HG02884 (cell line): ENCODE measurements at regions not wholly inside any gene's neighbourhood (a gene's known extent, or its start where the extent isn't known, plus 50 kb on each side); places are given as distances from the start of the nearest gene placed in this dataset.

Source experiments
- ATAC-seq: cut with Tn5 transposase; IDR thresholded peaks from one replicate; pipeline ENCODE4 v1.9.1; 2021; ENCODE audit warnings: mild to moderate bottlenecking, moderate library complexity; ENCODE audit not compliant: unreplicated experiment

DNA sequence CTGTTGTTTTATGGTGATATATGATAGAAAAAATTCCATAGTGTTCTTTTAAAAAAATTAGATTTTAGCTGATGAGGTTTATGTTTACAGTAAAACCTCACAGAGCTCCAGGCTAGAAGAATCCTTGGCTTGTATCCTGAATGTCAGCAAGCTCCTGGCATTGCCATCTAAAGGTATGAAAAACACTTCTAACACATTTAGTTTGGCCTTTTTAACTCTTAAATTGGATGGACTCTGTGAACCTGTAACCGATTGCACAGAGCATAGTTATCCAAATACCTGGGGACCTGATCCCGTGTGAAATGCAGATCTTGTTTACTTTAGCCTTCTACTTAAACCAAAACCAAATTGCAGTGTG lies 241.1 kb upstream of the DCN start:
- no peak for ATAC-seq

DNA sequence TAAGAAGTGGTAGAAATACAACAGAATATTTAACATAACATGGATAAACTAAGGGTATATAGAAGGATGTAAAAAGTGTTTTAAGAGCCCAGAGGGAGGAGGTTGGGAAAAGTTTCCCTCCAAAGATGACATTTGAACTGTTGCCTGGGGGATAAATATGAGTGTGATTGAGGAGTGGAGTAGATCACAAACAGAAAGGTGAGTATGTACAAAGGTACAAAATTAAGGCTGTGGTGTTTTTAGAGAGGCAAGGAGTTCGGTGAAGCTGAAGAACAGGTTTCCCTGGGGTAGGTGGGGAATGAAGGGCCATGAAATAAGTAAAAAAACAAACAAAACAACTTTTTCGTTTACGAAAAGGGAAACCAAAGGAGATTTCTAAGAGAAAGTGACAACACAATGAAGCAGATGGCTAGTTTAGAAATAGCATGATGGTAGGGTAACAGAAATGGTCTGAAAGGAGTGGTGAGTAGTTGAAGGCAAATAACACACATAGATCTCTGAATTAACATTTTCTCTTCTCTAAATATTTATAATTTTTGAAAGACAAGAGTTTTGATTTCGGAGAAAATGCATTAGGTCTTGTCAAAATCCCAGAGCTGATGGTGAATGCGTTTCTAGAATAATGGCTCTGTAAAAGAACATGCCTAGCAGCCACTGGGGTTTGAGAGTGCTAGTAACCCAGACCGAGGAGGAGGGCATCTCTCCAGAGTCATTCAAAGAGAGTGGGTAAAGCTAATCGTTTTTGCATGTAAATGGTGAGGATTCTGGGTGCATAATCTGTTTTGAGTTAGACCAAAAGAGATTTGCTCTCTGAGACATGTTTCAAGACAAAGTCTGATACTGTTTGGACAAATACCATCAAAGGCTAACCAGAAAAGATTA lies 240.4 kb upstream of the DCN start:
- ATAC-seq: no peak

GRCh38 chr12:91422127-91422526 lies 239.5 kb upstream of the DCN start:
- ATAC-seq: no peak

DNA sequence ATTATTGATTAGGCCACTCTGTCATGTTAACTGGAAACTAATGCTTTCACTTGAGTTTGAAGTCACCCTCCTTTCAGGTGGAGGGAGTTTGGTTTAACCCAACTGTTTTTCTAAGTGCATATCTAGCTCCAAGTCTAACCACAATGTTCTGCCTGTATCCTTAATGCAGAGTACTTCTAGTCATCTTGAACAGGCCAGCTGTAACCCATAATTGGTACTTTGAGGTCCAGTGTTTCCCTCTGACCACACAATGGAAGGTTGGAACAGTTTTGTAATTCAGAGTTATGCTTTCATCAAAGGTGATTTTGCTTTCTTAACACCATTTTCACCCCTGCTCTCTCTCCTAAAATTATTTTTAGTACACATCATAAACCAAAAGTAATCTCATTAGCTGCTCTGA lies 237.2 kb upstream of the DCN start:
- no peak for ATAC-seq

- no peak for ATAC-seq
Observed at GRCh38 chr12:91418221-91419090, 235.8 kb upstream of the DCN start.

DNA sequence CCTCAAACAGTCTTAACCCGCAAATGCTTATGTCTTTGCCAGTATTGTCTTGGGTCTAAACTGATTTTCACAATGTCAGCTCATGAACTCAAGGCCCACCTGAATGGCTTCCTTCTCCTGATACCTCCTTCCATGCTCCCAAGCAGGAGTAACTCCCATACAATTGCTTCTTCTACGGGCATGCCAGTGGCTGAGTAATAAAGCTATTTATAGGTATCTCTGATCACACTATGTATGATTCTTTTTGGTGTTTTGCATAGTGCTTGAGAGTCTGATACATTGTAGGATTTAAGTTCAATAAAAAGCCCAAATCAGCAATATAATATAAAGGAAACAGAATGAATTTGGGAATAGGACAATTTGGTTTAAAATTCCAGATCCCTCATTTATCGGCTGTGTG lies 235.0 kb upstream of the DCN start:
- ATAC-seq: no peak

GRCh38 chr12:91414636-91415035 lies 232.0 kb upstream of the DCN start:
- no peak for ATAC-seq

DNA sequence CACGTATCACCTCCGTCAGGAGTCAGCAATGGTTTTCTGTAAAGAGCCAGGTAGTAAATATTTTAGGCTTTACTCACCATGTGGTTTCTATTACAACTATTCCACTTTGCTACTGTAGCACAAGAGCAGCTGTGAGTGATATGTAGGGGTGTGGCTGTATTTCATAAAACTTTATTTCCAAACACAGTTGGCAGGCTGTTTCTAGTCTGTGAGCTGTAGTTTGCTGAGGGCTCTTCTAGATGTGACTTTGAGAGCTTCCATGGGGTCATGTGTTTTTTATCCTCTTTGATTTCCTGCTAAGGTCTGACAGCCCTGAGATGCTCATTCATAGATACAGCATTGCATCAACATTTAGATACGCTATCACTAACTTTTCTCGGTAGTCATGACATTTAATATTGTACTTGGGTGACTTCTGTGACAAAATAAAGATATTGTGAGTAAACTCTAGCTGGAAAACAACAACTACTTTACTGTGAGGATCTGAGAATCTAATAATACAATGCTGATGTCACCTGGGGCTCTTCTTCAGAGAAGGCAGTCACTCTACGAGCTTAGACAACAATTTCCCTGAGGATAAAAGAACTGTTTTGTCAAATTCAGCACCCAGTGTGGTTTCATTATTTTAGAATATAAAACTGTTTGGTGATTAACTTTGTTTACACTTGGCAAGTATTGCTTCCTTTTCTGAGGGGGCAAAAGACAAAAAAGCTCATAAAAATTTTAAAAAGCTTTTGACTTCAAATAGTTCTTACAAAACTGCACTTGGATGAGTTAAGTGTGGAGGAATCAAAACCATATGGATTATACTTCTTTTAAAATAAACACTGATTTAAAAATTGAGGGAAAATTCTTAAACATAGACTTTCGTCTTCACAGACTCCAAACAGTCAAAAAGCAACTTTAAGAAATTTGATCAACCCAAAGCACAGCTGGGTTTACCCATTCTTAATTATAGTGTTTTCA lies 231.2 kb upstream of the DCN start:
- no peak for ATAC-seq

DNA sequence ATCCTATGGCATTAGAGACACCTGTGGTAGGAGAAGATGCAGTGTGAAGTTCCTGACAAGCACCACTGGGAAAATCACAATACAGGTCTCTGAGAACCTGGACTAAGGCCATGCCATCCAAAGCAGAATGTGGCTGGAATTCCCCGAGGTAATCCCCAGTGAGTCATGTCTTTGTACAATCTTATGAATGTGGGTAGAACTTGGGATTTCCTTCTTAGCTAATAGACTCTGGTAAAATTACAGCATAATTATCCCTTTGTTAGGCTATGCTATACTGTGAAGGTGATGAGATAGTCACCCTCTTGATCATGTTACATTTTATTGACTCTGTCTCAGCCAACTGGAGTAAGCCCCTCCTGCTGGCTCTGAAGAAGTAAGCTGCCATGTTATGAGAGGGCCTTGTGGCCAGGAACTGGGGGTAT lies 224.3 kb upstream of the DCN start:
- peak; percentile 73 for ATAC-seq

DNA sequence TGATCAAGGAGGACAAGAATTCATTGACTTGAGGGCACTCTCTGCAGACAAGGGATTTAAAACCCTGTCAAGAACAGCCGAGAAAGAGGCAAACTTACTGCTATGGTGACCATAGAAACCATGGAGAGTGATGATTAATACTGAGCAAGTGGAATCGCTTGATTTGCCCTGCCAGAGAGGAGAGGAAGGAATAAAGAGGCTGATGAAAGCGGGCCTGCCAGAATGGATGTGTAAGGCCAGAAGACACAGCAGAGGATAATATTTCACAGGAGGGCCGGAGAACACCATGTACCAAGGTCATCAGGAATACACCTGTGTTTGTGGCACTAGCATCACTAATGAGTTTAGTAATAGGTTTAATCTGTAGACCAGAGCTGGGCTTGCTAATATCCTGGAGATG lies 221.8 kb upstream of the DCN start:
- no peak for ATAC-seq

DNA sequence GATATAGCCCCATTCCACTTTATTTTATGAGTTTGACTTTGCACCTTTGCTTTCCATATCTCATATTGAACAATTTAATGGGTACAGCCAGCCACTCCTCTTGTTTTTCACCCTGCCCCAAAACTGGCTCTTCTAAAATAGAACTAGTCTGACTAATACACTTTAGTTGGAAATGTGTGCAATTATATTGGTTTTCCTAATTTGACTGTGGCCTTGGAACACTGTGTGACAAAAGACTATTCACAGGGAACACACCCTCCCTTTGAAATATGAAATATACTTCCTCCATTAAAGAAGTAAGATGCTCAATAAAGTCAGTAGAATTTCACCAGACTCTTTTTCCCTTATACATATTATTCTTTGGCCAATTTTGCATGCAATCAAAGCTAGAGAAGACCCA lies 218.6 kb upstream of the DCN start:
- no peak for ATAC-seq

DNA sequence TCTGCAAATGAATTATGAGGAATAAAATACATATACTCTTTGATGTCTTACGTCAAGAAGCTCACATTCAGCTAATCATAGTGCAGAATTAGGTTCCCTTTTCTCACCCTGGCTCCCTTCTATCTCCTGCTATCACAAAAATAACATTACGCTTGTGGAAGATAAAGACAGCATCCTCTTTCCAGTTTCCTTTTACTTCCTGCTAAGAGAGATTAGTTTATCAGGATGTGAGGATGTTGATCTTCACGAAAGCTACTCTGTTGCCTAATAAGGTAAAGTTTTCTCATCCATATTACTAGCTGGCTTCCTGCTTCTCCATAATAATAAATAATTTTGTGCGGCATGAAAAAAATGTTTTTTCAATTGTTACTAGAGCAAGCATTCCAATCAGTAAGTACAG lies 217.7 kb upstream of the DCN start:
- ATAC-seq: no peak

GRCh38 chr12:91397866-91398532 lies 215.4 kb upstream of the DCN start:
- no peak for ATAC-seq

DNA sequence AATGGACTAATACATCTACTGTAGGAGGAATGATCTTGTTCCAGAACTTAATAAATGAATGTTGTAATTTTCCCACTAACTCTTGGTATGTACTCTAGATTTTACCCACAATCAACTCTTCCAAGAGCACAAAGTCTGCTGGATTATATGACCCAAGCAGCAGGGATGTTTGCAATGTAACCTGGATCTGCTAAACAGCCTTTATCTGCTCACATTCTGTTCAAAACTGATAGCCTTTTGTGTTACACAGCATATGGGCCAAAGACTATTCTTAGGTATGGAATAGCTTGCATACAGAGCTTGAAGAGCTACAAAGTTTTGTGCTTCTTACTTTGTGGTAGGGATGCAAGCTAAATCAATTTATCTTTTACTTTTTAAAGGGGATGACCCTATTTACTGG lies 213.7 kb upstream of the DCN start:
- ATAC-seq: no peak

DNA sequence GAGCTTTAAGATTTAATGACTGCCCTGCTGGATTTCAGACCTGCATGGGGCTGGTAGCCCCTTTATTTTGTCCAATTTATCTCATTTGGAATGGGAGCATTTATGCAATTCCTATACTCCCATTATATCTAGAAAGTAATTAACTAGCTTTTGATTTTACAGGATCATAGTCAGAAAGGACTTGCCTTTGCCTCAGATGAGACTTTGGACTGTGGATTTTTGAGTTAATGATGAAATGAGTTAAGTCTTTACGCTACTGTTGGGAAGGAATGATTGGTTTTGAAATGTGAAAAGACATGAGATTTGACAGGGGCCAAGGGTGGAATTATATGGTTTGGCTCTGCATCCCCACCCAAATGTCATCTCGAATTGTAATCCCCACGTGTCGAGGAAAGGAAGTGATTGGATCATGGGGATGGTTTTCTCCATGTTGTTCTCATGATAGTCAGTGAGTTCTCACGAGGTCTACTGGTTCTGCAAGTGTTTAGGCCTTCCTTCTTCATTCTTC lies 213.1 kb upstream of the DCN start:
- ATAC-seq: no peak

GRCh38 chr12:91394903-91395302 lies 212.3 kb upstream of the DCN start:
- no peak for ATAC-seq

GRCh38 chr12:91388573-91388972 lies 206.0 kb upstream of the DCN start:
- ATAC-seq: no peak

- ATAC-seq: no peak
Observed at GRCh38 chr12:91387461-91388134, 205.0 kb upstream of the DCN start.

- ATAC-seq: no peak
Observed at GRCh38 chr12:91384806-91385205, 202.2 kb upstream of the DCN start.

DNA sequence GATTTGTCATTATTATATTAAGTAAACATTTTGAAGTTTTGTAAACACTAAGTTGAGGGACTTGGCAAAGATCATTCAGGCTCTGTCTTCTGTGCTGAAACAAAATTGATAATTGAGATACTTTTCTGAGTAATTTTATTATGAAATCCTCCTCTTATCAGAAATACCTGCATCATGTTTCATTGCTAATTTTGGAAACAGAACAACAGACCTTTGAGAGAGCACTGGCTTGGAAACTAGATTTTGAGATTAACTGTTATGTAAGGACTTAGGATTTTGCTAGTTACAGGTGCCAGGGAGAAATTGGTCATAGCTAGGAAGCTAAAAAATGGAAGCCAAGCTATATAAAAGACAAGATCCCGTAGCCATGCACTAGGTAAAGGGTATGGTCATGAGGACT lies 201.7 kb upstream of the DCN start:
- no peak for ATAC-seq
